ENCODE measurements at regions not wholly inside any gene's neighbourhood (a gene's known extent, or its start where the extent isn't known, plus 50 kb on each side); places are given as distances from the start of the nearest gene placed in this dataset.

GRCh38 chr6:41408982-41409381 lies 73.6 kb downstream of the NCR2 start (continued):
- TF ChIP-seq ZBTB44 (tag by site-specific recombination; IDR thresholded peaks at IDR 0.05) (no peak), SP7 (tag by site-specific recombination; IDR thresholded peaks at IDR 0.05) (no peak), ZBTB17 (tag by site-specific recombination; IDR thresholded peaks at IDR 0.05) (no peak), ZNF529 (tag by site-specific recombination; IDR thresholded peaks at IDR 0.05; ENCODE audit: insufficient replicate concordance) (no peak), TCF7L2 (IDR thresholded peaks at IDR 0.05; ENCODE audit: borderline replicate concordance, low read depth, low read length) (no peak), TRIM28 (IDR thresholded peaks at IDR 0.05; ENCODE audit: borderline replicate concordance, low read length) (no peak), ZNF558 (tag by site-specific recombination; IDR thresholded peaks at IDR 0.05) (no peak)

GRCh38 chr6:41409489-41409888 lies 74.1 kb downstream of the NCR2 start:
- H3K36me3 ChIP-seq (ENCODE audit: control insufficient read depth in 2 of 2, insufficient read depth in 1 of 2, low read length in 2 of 2), result no peaks in the 10 kb centered on the region
- H3K9me3 ChIP-seq (ENCODE audit: control insufficient read depth, insufficient read depth, low read depth, low read length), result no peaks in the 10 kb centered on the region
- no peak overlapping the region for H3K4me3 ChIP-seq (ENCODE audit: low read depth, low read length)
- H3K4me1 ChIP-seq (ENCODE audit: control insufficient read depth, insufficient read depth, low read length), result no peaks in the 10 kb centered on the region
- POLR2A ChIA-PET, result no interaction called here
- CTCF ChIA-PET, result interaction anchor here (0.7 to 1.4 kb wide), 2 partner anchors 14 to 53 kb away, joined by 3 to 4 read pairs; no protein-coding TSS in a partner anchor
- H3K27ac ChIP-seq (ENCODE audit: extremely low read depth, low read depth, low read length), result no peak overlapping the region
- TF ChIP-seq ELK4 (IDR thresholded peaks at IDR 0.05; ENCODE audit: borderline replicate concordance, low read depth, low read length), result no peak
- no peak for TF ChIP-seq ZNF501 (tag by site-specific recombination; IDR thresholded peaks at IDR 0.05)
- TF ChIP-seq KLF10 (tag by site-specific recombination; IDR thresholded peaks at IDR 0.05), result no peak
- TF ChIP-seq ZNF354C (tag by site-specific recombination; IDR thresholded peaks at IDR 0.05; ENCODE audit: borderline replicate concordance, low read depth), result no peak
- no peak for TF ChIP-seq CTCF (tag by site-specific recombination; IDR thresholded peaks at IDR 0.05)
- TF ChIP-seq ZNF433 (tag by site-specific recombination; IDR thresholded peaks at IDR 0.05; ENCODE audit: low read depth), result no peak
- TF ChIP-seq ATF2 (tag by site-specific recombination; IDR thresholded peaks at IDR 0.05; ENCODE audit: low read depth), result no peak
- TF ChIP-seq ZNF639 (tag by site-specific recombination; IDR thresholded peaks at IDR 0.05), result no peak
- no peak for TF ChIP-seq ZNF398 (tag by site-specific recombination; IDR thresholded peaks at IDR 0.05)
- TF ChIP-seq WT1 (tag by site-specific recombination; IDR thresholded peaks at IDR 0.05), result no peak
- TF ChIP-seq ZNF174 (tag by site-specific recombination; IDR thresholded peaks at IDR 0.05), result no peak
